Mesendoderm (in vitro differentiated cells): ENCODE measurements at regions not wholly inside any gene's neighbourhood (a gene's known extent, or its start where the extent isn't known, plus 50 kb on each side); places are given as distances from the start of the nearest gene placed in this dataset.

ENCODE experiments used
- DNase-seq: peaks from one replicate; pipeline ENCODE4 v3.0.0; 2013
- H2AK5ac ChIP-seq: 2 replicates; pipeline ENCODE4 v1.6.1; 2013; ENCODE audit warnings: low read length, inconsistent platforms
- H2BK120ac ChIP-seq: 2 replicates; pipeline ENCODE4 v1.6.1; 2013; ENCODE audit warnings: low read depth, mild to moderate bottlenecking, low read length, moderate library complexity, mixed read lengths
- H2BK15ac ChIP-seq: replicated peaks from 2 replicates; pipeline ENCODE4 v1.6.1; 2013; ENCODE audit warnings: low read depth, mild to moderate bottlenecking, moderate library complexity
- H2BK5ac ChIP-seq: 2 replicates; pipeline ENCODE4 v1.6.1; 2013; ENCODE audit warnings: low read length, inconsistent platforms
- H3K18ac ChIP-seq: 2 replicates; pipeline ENCODE4 v1.6.1; 2013; ENCODE audit warnings: mild to moderate bottlenecking, low read length, mixed read lengths
- H3K23ac ChIP-seq: one replicate; pipeline ENCODE4 v1.6.1; 2013; ENCODE audit warnings: low read length
- H3K27ac ChIP-seq: 2 replicates; pipeline ENCODE4 v1.5.1; 2013; ENCODE audit warnings: low read depth, mild to moderate bottlenecking, inconsistent platforms, low read length, moderate library complexity
- H3K27me3 ChIP-seq: 2 replicates; pipeline ENCODE4 v1.6.1; 2013; ENCODE audit warnings: low read length, control low read depth, mild to moderate bottlenecking, inconsistent platforms; ENCODE audit not compliant: insufficient read depth, poor library complexity
- H3K36me3 ChIP-seq: 2 replicates; pipeline ENCODE4 v1.6.1; 2013; ENCODE audit warnings: low read length, inconsistent platforms; ENCODE audit not compliant: control insufficient read depth, insufficient read depth
- H3K4ac ChIP-seq: one replicate; pipeline ENCODE4 v1.6.1; 2013; ENCODE audit warnings: low read depth, mild to moderate bottlenecking, low read length, moderate library complexity
- H3K4me1 ChIP-seq: 2 replicates; pipeline ENCODE4 v1.6.1; 2013; ENCODE audit warnings: low read depth, low read length, inconsistent platforms; ENCODE audit not compliant: control insufficient read depth
- H3K4me2 ChIP-seq: 2 replicates; pipeline ENCODE4 v1.6.1; 2013; ENCODE audit warnings: low read length
- H3K4me3 ChIP-seq: 2 replicates; pipeline ENCODE4 v1.5.1; 2013; ENCODE audit warnings: mild to moderate bottlenecking, low read length
- H3K56ac ChIP-seq: one replicate; pipeline ENCODE4 v1.6.1; 2013; ENCODE audit warnings: low read length
- H3K79me1 ChIP-seq: 2 replicates; pipeline ENCODE4 v1.6.1; 2013; ENCODE audit warnings: low read length, inconsistent platforms
- H3K79me2 ChIP-seq: 2 replicates; pipeline ENCODE4 v1.6.1; 2013; ENCODE audit warnings: mild to moderate bottlenecking, low read length; ENCODE audit not compliant: control insufficient read depth, insufficient read depth
- H3K9ac ChIP-seq: 2 replicates; pipeline ENCODE4 v1.6.1; 2013; ENCODE audit warnings: low read length, inconsistent platforms
- H4K5ac ChIP-seq: one replicate; pipeline ENCODE4 v1.6.1; 2013; ENCODE audit warnings: low read length
- H4K8ac ChIP-seq: one replicate; pipeline ENCODE4 v1.6.1; 2013; ENCODE audit warnings: low read depth, mild to moderate bottlenecking, control low read depth, low read length, moderate library complexity
- WGBS: extraction: QIAGEN DNeasy Blood & Tissue Kit; methylation state at CpG from one replicate; pipeline ENCODE4 v1.1.7; 2013; ENCODE audit warnings: low lambda C conversion rate, missing lambda C conversion rate; ENCODE audit not compliant: insufficient coverage; ENCODE audit errors: extremely low coverage; 5-methylcytosine and 5-hydroxymethylcytosine counted together

- Histone ChIP-seq H3K4ac (no peak overlapping the region), H3K27me3 (no peaks in the 10 kb centered on the region), H3K56ac (no peak overlapping the region), H3K4me3 (no peak overlapping the region), H2BK15ac (no peak overlapping the region), H3K79me1 (no peaks in the 10 kb centered on the region), H3K79me2 (no peaks in the 10 kb centered on the region), H3K36me3 (no peaks in the 10 kb centered on the region), H4K5ac (no peak overlapping the region), H4K8ac (no peak overlapping the region), H2BK120ac (no peak overlapping the region), H3K9ac (no peak overlapping the region), H2BK5ac (no peak overlapping the region), H3K4me2 (no peak overlapping the region), H3K18ac (no peak overlapping the region), H3K27ac (no peak overlapping the region), H2AK5ac (no peak overlapping the region), H3K23ac (no peak overlapping the region), H3K4me1 (no peaks in the 10 kb centered on the region)
- DNase-seq = no peak
Observed at GRCh38 chr7:12103948-12104347, 107.1 kb upstream of the TMEM106B start.

DNA sequence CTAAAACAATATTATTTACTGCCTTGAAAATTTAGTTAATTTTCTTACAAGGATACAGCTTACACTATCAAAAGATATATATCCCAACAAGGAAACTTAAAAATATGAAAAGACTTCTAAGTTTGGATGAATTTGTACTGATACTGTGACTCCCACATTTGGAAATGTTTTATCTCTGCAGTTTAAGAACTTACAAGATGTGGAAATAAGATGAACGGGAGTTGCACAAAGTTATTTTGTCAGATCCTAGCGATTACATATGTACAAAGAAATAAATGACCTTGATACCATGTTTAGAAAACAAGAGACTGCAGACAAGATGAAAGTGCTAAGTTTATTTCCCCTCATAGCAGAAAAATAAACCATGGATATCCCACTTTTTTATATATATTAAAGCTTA lies 103.7 kb upstream of the TMEM106B start:
- H3K4me2 ChIP-seq = no peak overlapping the region
- no peak overlapping the region for H3K4me3 ChIP-seq
- H2BK15ac ChIP-seq = no peak overlapping the region
- H2BK120ac ChIP-seq = no peak overlapping the region
- H3K27me3 ChIP-seq = no peaks in the 10 kb centered on the region
- no peak overlapping the region for H4K8ac ChIP-seq
- H3K27ac ChIP-seq = no peak overlapping the region
- H2BK5ac ChIP-seq = no peak overlapping the region
- H3K79me1 ChIP-seq = no peaks in the 10 kb centered on the region
- DNase-seq = no peak
- H3K4ac ChIP-seq = no peak overlapping the region
- no peak overlapping the region for H3K18ac ChIP-seq
- no peak overlapping the region for H4K5ac ChIP-seq
- no peaks in the 10 kb centered on the region for H3K36me3 ChIP-seq
- no peaks in the 10 kb centered on the region for H3K4me1 ChIP-seq
- no peak overlapping the region for H3K23ac ChIP-seq
- H2AK5ac ChIP-seq = no peak overlapping the region
- no CpG with 5 or more reads among the region's 2 CpGs for WGBS
- no peak overlapping the region for H3K9ac ChIP-seq
- H3K79me2 ChIP-seq = no peaks in the 10 kb centered on the region
- no peak overlapping the region for H3K56ac ChIP-seq

- Histone ChIP-seq H3K79me2 (no peaks in the 10 kb centered on the region), H2BK120ac (no peak overlapping the region), H3K18ac (no peak overlapping the region), H3K9ac (no peak overlapping the region), H2BK5ac (no peak overlapping the region), H2AK5ac (no peak overlapping the region), H3K27me3 (no peaks in the 10 kb centered on the region), H3K23ac (no peak overlapping the region), H4K8ac (no peak overlapping the region), H3K79me1 (no peaks in the 10 kb centered on the region), H3K4ac (no peak overlapping the region), H2BK15ac (no peak overlapping the region), H4K5ac (no peak overlapping the region), H3K4me1 (no peaks in the 10 kb centered on the region), H3K4me2 (no peak overlapping the region), H3K56ac (no peak overlapping the region), H3K36me3 (no peaks in the 10 kb centered on the region), H3K27ac (no peak overlapping the region), H3K4me3 (no peak overlapping the region)
- WGBS = no CpG with 5 or more reads among the region's 3 CpGs
- no peak for DNase-seq
Observed at GRCh38 chr7:12107841-12108254, 103.2 kb upstream of the TMEM106B start.

DNA sequence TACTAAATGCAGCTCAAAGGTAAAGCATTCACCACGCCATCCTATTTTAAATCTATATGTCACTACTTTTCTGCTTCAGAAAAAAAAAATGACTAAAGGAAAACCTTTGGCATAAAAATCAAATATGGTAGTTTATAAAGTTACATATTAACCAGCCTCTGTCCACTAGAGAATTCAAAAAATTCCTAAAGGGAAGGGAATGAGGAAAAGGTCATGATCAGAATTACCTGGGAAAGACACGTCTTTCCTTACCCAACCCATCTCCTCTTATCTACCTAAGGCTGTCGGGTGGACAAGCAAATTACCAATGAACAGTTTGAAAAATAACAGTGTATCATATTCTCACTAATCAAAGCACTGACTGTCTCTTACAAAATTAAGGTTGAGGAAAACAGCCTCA lies 100.7 kb upstream of the TMEM106B start:
- Histone ChIP-seq H3K79me2 (no peaks in the 10 kb centered on the region), H3K27ac (no peak overlapping the region), H4K5ac (no peak overlapping the region), H3K9ac (no peak overlapping the region), H3K4me3 (no peak overlapping the region), H3K23ac (no peak overlapping the region), H3K4me2 (no peak overlapping the region), H3K4ac (no peak overlapping the region), H2BK15ac (no peak overlapping the region), H2AK5ac (no peak overlapping the region), H3K18ac (no peak overlapping the region), H2BK5ac (no peak overlapping the region), H3K27me3 (no peaks in the 10 kb centered on the region), H3K79me1 (no peaks in the 10 kb centered on the region), H3K36me3 (no peaks in the 10 kb centered on the region), H3K4me1 (no peaks in the 10 kb centered on the region), H4K8ac (no peak overlapping the region), H3K56ac (no peak overlapping the region), H2BK120ac (no peak overlapping the region)
- 100% methylated on average over 1 of the region's 3 CpGs for WGBS
- DNase-seq = no peak

DNA sequence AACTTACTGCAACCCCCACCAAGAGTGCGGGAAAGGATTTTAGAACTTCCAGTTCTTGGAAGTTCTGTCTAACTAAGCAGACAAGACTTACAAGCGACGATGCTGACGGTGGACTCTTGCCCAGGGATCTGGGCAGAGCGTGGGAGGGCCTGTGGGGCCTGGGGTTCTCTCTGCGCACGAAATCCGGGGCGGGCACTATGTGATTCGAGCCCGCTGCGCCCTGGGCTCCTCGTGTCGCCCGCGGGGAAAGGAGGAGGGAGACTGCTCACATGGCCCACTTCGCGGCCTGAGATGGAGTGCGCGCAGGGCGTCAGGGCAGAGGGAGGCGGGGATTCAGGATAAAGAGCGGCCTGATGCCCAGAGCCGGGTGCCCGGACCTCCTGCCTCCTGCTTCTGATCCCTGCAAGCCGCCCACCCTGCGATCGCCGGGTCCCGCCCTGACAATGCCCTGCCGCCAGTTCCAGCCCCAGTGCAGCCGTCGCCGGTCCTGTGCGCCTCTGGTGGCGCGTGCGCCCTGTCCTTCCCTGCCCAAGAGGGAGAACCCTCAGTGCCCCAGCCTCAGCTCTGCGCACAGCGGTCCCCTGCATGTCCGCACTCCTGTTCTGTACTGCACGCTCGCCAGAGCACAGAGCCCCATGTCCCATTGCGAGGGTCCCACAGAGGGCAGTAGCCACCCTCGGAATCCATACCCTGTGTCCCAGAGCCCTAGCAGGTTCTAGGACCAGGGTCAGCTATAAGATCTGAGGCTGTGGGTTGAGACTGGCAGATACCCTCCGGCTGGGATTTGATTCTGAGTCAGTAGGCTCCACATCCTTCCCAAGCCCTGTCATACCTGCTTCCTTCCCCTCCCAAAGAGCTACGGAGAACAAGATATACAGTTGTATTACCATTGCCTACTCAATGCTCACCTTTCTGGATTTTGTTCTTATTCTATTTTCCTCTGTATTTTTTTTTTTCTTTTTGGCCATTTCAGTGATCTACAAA lies 99.4 kb upstream of the TMEM106B start:
- no CpG with 5 or more reads among the region's 47 CpGs for WGBS
- no peak overlapping the region for H3K4me3 ChIP-seq

DNA sequence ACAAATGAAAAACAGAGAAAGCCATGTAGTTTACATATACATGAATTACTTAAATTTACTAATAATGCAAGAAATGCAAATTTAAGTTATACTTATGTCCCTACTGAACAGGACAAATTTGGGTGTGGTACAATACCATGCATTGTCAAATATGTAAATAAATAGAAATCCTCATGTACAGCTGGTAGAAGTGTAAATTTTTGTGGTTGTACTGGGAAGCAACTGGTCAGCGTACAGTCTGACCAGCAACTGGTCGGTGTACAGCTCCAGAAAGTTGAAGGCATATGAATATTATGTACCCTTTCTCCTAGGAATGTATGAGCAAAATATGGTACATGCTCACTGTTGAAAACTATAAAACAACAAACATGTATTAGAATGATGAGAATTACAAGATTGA lies 93.9 kb upstream of the TMEM106B start:
- no peaks in the 10 kb centered on the region for H3K27me3 ChIP-seq
- H3K27ac ChIP-seq = no peak overlapping the region
- WGBS = no CpG with 5 or more reads among the region's 2 CpGs

More for the DNA sequence above, 99.4 kb upstream of the TMEM106B start:
- peak overlapping the region; percentile 13 for H3K4me2 ChIP-seq
- H2BK5ac ChIP-seq = no peak overlapping the region
- H4K8ac ChIP-seq = no peak overlapping the region
- no peak overlapping the region for H2BK15ac ChIP-seq
- no peak overlapping the region for H3K4ac ChIP-seq
- peak overlapping the region; percentile 25 for H3K9ac ChIP-seq
- H3K4me1 ChIP-seq = no peaks in the 10 kb centered on the region
- H3K79me1 ChIP-seq = no peaks in the 10 kb centered on the region
- no peak overlapping the region for H2AK5ac ChIP-seq
- H4K5ac ChIP-seq = no peak overlapping the region
- H3K79me2 ChIP-seq = no peaks in the 10 kb centered on the region
- no peak overlapping the region for H3K27ac ChIP-seq
- DNase-seq = peak; percentile 55
- no peak overlapping the region for H3K23ac ChIP-seq
- H2BK120ac ChIP-seq = no peak overlapping the region
- peak overlapping the region; percentile 51 for H3K56ac ChIP-seq
- H3K36me3 ChIP-seq = no peaks in the 10 kb centered on the region
- no peaks in the 10 kb centered on the region for H3K27me3 ChIP-seq
- H3K18ac ChIP-seq = no peak overlapping the region

More for the DNA sequence above, 93.9 kb upstream of the TMEM106B start:
- Histone ChIP-seq H3K79me1 (no peaks in the 10 kb centered on the region), H3K18ac (no peak overlapping the region), H3K23ac (no peak overlapping the region), H4K8ac (no peak overlapping the region), H3K4ac (no peak overlapping the region), H2BK120ac (no peak overlapping the region), H3K4me2 (no peak overlapping the region), H2AK5ac (no peak overlapping the region), H3K4me1 (no peaks in the 10 kb centered on the region), H3K4me3 (no peak overlapping the region), H3K9ac (no peak overlapping the region), H4K5ac (no peak overlapping the region), H2BK5ac (no peak overlapping the region), H3K36me3 (no peaks in the 10 kb centered on the region), H3K56ac (no peak overlapping the region), H2BK15ac (no peak overlapping the region), H3K79me2 (no peaks in the 10 kb centered on the region)
- no peak for DNase-seq
